Skin epidermis (tissue), 12 donors: ENCODE measurements at regions not wholly inside any gene's neighbourhood (a gene's known extent, or its start where the extent isn't known, plus 50 kb on each side); places are given as distances from the start of the nearest gene placed in this dataset.
"Not testable (repeated sequence)": the region's sequence is repeated elsewhere in the genome, so short reads cannot be mapped to it uniquely, and the experiment has no call there.

ENCODE experiments used
- H3K27ac ChIP-seq, 21 experiments: fragments of 200-600 bp; sonication (generic) in 11 of 21; one replicate each; pipeline ENCODE4 v1.5.0; 2020; ENCODE audit warnings: mild to moderate bottlenecking in 3 of 21, inconsistent platforms in 2 of 21, moderate library complexity in 2 of 21
- H3K4me3 ChIP-seq, 7 experiments: fragments of 200-600 bp; sonication (generic) in 2 of 7; one replicate each; pipeline ENCODE4 v1.5.0; 2020; ENCODE audit warnings: inconsistent platforms in 2 of 7, mild to moderate bottlenecking in 2 of 7, moderate library complexity in 1 of 7

DNA sequence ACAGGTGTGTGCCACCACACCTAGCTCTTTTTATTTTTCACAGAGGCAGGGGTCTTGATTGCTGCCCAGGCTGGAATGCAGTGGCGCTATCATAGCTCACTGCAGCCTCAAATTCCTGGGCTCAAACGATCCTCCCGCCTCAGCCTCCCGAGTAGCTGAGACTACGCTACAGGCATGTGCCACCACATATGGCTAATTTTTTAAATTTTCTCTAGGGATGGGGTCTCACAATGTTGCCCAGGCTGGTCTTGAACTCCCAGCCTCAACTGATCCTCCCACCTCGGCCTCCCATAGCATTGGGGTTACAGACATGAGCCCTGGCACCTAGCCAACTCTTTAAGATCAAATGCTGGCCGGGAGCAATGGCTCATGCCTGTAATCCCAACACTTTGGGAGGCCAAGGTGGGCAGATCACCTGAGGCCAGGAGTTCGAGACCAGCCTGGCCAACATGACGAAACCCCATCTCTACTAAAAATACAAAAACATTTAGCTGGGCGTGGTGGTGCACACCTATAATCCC, 50.6 kb upstream of the MYL10 start:
- H3K4me3 ChIP-seq, H3K27ac ChIP-seq: not testable (repeated sequence)

DNA sequence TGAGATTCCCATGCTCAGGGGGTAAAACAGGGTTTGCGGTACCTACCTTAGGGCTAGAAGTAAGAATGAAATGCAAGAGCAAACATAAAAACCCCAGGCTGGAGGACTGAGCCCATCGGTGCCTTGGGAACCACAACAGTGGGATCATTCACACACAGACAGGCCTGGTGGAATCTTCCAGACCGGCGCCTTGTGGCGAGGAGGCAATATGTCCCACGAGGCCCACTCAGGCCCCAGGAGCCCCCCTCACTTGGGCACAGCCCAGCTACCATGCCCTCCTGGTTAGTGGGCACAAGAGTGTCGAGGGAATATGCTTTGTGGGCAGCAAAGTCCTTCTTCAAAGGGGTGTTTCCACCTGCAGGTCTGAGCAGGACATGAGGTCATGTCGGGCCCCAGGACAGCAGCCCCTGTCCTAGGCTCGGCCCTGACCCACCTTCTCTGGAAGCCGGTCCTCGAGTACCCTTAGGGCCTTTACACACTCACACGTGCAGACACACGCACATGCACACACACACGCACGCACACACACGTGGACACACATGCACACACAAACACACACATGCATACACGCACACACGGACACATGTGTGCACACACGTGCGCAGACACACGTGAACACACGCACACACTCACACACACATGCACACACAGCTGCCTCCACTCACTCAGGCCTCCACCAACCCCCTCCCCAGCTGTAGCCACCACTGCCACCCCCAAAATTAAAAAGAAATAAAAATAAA, 51.5 kb upstream of the MYL10 start:
- H3K4me3 ChIP-seq: no peak overlapping the region
- H3K27ac ChIP-seq: peak overlapping the region in 3 of 21 experiments; percentile 18 to 29 (median 20)

DNA sequence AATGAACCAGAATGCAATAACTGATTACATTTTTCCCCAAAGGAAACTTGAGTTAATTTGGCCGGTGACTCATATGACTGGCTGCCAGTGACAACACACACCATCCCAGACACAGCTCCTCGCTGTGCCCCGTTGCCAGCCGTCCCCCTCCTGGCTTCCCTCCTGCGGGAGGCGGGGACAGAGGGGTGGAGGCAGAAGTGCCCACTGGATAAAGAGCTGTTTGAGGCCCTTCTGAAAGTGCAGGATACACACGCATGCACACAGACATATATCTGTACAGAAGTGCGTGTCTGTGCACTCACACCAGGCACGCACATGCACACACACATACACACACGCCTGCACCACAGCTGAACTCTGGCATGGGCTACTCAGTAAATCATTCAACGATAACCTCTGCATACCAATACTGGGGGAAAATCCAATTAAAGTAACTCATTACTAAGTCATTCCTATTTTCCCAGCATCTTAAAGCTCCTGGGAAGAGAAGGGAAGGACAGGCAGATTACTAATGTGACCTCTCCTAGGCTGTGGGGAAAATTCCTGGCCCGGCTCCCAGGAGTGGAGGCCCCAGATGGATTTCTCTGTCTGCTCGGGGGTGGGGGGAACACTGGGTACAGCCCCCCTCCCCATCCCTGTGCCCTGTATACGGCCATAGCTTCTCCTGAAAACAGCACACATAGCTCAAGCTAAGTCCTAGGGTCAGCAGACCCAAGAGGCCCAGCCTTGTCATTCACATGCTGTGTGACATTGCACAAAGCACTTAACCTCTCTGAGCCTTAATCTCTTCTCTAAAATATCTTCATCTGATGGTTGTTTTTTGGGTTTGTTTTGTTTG, 52.3 kb upstream of the MYL10 start:
- peak overlapping the region in 1 of 21 experiments; percentile 20 for H3K27ac ChIP-seq
- H3K4me3 ChIP-seq: no peak overlapping the region

DNA sequence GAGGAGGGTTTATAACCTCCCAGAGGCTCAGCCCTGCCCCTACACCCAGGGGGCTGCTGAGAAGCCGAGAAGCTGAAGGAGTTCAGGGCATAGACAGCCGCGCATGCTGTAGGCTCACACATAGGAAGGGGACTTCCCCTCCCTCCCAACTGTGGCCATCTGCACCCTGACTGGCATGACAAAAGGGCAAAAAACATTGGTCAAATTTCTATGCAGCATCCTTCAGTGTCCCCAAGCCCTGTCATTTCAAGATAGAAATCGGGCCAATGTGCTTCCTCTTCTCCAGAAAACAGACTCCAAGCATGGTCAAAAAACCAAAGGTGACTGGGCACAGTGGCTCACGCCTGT, 55.9 kb upstream of the MYL10 start:
- H3K27ac ChIP-seq: no peak overlapping the region
- H3K4me3 ChIP-seq: no peak overlapping the region

DNA sequence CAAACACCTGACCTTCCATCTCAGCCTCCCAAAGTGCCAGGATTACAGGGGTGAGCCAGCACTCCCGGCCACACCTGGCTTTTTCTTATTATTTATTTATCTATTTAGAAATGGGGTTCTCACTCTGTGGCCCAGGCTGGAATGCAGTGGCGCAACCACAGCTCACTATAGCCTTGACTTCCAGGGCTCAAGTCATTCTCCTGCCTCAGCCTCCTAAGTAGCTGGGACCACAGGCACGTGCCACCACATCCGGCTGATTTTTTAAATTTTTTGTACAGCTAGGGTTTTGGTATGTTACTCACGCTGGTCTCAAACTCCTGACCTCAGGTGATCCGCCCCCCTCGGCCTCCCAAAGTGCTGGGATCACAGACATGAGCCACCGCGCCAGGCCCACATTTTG, 56.9 kb upstream of the MYL10 start:
- Histone ChIP-seq H3K27ac (no peak overlapping the region), H3K4me3 (no peak overlapping the region)

DNA sequence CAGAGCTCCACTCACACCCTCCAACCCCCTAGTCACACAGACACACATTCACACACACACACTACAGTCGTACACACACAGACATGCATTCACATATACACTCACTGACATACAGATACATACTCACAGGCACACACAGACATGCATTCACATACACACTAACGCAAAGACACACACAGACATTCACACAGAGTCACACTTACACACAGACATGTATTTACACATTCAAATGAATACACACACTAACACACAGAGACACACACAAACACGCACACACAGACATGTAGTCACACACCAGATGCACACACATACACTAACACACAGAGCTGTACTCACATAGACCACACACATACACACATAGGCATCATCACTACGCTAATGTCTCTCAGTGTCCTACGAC, 58.0 kb upstream of the MYL10 start:
- H3K4me3 ChIP-seq: no peak overlapping the region
- H3K27ac ChIP-seq: no peak overlapping the region

DNA sequence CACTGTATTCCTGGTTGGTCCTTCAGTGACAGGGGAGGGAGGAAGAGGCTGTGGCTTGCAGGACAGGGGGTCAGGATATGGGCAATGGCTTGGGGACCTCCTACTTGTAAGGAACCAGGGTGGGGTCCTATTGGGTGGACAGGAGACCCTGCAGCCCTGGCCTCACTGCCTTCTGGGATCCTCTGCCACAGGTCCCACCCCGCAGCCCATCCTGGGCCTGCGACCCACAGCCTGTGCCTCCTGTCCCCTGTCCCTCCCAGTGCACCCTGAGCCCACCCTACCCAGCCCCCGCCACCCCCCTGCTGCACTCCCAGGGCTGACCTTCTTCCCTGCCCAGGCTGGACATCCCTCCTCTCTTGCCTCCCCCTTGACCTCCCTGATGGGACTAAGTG, 58.7 kb upstream of the MYL10 start:
- no peak overlapping the region for H3K27ac ChIP-seq

DNA sequence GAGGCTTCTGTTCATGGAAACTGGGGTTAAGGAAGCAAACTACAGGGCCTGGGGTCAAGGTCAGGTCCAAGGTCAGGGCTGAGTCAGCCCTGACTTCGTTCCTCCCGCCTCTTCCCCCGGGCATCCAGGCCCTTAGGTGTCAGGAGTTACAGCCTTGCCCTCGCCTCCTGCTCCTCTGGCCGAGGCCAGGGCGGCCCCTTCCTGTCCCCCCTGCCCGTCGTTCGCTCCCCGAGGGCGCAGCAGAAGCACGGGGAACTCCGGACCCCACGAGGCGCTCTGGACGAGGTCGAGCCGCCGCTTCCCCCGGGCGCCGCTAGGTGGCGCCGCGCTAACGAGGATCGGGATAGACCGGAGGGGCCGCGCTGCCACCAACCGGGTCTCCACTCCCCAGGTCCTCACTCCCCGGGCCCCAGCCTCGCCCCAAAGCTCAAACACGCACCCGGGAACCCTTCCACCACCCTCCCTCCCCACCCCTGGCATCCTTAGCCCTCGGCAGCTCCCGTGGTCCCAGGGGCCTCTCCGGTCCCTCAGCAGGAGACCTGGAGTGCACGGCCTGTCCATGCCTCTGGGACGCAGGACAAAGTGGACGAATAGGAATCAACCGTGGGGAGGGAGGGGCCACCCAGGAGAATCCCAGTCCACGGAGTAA, 59.2 kb upstream of the MYL10 start:
- Histone ChIP-seq H3K27ac (no peak overlapping the region), H3K4me3 (peak overlapping the region in 1 of 7 experiments; percentile 16)

More for the DNA sequence above, 58.7 kb upstream of the MYL10 start:
- H3K4me3 ChIP-seq: peak overlapping the region in 1 of 7 experiments; percentile 16

DNA sequence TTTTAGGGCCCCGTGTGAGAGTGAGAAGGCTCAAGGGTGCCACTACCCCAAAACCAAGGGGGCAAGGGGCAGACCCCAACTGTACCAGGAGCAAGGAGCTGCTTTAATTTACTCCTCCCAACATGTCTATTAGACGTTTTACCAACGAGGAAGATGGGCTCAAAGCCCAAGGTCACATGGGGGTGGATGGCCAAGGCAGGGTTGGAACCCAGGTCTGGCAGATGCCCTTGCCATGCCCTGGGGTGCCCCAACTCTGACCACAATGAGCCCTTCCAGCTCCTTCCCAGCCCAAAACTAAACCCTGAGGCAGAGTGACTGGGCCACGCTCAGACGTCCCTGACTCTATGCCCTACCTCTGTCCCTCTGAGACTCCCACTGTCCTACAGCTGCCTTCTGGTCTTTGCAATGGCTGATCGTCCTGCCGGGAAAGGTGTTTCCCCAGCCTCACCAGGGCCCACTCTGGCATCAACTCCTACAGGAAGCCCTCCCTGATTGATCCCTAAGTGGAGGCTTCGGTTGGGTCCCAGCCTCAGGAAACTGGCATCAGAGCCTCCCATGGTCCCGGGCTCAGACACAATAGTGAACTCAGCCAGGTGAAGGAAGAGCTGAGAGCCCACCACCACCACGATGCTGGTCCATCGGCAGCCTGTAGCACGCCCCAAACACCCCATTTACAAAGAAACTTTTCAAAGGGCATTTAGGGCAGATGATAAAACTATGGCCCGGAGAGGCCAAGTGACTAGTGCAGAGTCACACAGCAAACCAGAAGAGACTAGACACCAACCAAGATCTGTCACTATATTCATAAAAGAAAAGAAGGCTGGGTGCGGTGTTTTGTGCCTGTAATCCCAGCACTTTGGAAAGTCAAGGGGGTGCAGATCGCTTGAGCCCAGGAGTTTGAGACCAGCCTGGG, 60.2 kb upstream of the MYL10 start:
- H3K27ac ChIP-seq: no peak overlapping the region

DNA sequence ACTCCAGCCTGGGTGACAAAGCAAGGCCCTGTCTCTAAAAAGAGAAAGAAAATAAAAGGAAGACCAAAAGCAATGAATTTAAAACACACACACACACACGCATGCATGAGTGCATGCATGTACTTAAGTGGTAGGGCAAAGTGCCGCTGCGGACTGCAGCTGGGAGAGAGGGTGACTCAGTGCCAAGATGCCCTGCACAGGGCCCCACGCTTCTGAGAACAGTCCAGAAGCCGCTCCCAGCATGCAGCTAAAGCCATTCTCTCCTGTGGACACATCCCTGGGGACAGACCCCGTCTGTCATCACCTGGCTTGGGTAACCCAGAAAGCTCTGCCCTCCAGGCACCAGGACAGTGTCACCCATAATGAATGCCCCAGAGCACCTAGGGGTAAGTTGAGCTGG, 61.0 kb upstream of the MYL10 start:
- H3K27ac ChIP-seq: no peak overlapping the region

More for the DNA sequence above, 60.2 kb upstream of the MYL10 start:
- no peak overlapping the region for H3K4me3 ChIP-seq

DNA sequence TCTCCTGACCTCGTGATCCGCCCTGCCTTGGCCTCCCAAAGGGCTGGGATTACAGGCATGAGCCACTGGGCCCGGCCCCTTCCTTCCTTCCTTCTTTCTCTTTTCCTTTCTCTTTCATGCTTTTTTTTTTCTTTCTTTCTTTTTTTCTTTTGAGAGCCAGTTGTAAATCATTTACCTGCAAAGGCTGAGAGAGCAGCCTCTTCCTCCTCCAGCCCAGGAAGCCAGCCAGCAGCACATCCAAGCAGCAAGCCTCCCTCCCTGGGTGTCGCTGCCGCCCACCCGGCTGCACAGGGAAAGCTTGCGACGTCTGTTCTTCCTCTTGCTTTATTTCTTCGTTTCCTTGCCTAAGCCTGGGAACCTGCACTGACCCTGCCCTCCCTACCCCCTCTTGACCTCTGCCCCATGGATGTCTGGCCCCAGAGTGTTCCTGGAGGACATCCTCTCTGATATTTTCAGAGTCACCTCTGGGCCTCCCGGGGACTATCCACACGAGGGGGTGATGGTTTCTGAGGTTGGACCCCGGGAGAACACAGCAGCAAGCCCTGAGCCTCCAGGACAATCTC, 62.8 kb upstream of the MYL10 start:
- H3K4me3 ChIP-seq: no peak overlapping the region
- no peak overlapping the region for H3K27ac ChIP-seq

More for the DNA sequence above, 61.0 kb upstream of the MYL10 start:
- H3K4me3 ChIP-seq: no peak overlapping the region

DNA sequence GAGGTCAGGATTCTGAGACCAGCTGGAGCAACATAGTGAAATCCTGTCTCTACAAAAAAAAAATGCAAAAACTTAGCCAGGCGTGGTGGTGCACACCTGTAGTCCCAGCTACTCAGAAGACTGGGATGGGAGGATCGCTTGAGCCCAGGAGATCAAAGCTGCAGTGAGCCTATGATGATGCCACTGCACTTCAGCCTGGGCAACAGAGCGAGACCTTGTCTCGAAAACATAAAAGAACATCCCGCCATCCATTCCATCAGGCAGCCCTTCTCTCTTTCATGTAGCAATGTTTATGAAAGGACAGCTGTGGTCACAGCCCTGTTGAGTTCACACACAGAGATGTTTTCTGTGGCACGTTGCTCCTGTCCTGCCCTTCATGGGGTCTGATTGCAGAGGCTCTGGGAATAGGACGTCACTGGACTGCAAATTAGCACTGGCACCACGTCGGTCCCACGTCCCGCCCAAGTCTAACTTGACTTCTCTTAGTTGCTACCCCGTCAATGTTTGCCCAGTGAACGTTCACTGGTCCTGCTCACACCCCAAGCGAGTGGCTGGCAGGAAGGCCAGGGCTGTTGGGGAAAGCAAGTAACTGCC, 64.5 kb upstream of the MYL10 start:
- Histone ChIP-seq H3K4me3 (no peak overlapping the region), H3K27ac (no peak overlapping the region)

DNA sequence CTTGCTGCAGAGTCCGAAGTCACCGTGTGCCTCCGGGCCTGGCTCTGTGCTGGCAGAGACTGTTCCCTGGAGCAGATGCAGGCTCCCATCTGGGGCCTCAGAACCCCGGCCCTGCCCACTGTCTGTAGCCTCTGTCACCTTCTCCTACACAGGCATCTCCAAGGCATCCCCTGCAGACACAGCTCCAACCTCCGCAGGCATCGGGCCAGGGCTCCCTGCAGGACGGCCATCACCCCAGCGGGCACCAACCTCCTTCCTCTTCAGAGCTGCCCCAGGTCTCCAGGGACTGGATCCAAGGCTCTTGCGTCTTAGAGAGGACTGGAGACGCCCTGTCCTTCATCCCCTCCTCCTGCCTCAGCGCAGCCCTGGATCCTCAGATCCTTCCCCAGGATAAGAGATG, 69.9 kb upstream of the MYL10 start:
- H3K4me3 ChIP-seq: no peak overlapping the region
- H3K27ac ChIP-seq: no peak overlapping the region

DNA sequence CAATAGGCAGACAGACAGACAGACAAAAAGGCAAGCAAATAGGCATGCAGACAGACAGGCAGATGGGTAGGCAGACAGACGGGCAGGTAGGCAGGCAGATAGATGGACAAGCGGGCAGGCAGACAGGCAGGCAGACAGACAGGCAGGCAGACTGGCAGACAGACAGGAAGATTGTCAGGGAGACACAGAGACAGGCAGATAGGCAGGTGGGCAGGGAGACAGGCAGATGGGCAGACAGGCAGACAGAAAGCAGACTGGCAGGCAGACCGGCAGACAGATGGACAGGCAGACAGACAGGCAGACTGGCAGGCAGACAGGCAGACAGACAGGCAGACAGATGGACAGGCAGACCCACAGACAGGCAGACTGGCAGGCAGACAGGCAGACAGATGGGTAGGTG, 70.3 kb upstream of the MYL10 start:
- Histone ChIP-seq H3K27ac (no peak overlapping the region), H3K4me3 (no peak overlapping the region)

DNA sequence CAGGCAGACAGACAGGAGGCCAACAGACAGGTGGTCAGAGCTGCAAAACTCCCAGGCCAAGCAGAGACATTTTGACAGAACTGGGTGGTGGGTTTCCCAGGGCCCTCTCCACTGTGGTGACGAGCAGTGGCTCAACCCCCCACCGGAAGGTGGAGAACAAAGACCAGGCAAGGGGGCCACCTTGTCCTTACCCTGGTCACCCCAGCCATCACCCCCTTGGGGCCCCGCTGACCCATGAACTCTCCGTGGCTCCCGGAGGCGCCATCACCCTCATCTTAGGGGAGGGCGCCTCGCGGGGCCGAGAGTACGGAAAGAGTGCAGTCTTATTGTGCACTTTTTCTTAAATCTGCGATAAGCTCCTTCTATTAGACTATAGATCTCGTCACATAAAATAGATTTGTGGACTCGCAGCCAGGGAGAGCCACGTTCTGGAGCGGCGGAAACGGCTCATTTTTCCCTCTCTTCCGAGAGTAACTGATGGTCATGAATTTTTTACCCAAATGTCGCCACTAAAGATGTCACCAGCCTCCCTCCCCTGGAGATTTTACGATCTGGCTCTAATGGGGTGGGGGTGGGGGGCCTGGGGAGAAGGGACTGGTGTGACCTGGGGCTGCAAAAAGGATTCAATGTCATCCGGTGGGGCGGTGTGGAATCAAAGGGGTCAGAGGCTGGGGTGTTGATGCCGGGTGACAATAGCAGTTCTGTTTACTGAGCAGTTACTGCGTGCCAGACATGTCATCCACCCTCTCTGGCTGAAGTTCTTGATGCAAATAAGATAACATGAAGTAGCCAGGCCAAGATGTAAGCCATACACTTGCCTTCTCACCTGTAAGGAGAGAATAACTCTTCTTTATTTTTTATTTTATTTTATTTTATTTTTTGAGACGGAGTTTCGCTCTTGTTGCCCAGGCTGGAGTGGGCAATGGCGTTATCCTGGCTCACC, 71.1 kb upstream of the MYL10 start:
- Histone ChIP-seq H3K27ac (no peak overlapping the region), H3K4me3 (no peak overlapping the region)

DNA sequence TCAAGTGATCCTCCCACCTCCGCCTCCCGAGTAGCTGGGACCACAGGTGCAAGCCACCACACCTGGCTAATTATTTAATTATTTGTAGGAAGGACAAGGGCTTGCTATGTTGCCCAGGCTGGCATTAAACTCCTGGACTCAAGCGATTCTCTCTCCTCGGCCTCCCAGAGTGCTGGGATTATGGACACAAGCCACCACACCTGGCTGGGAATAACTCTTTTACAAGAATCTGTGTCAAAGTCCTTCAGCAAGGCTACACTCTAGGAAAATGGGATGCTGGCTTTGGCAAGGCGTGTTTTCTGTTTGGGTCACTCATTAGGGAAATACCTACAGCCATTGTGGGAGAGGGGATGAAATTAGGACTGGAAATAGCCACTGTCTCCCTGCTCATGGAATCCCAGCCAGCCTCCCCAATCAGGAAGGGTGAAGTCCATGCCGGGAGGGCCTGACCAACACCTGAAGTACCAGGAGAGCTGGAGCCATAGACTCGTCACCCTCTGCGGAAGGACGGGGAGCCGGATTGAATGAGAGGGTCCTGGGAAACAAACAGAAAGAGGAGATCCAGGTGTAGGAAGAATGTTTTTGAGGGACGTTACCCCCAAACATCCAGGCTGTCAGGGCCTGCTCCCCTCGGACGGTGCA, 72.2 kb upstream of the MYL10 start:
- Histone ChIP-seq H3K4me3 (no peak overlapping the region), H3K27ac (no peak overlapping the region)

DNA sequence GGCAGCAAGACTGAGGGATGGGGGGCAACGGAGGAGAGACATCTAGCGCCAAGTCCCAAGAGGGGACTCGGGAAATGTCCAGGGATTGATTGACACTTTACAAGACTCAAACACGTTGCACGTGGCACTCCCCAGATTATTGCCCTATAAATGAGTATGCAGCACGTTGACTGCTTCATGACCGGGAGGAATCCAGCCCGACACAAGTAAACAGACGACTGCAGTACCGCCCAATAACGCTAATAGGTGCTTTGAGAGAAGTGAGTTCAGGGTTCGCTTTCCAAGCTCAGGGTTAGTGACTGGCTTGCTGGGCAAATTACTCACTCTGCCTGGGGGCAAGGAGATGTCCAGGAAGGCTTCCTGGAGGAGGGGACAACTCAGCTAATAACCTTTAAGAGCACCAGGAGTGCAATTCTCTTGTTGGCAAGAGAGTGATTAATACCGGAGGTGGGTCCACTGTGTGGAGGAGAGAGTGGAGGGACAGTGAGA, 73.3 kb upstream of the MYL10 start:
- no peak overlapping the region for H3K4me3 ChIP-seq
- no peak overlapping the region for H3K27ac ChIP-seq
